Neural crest cell (in vitro differentiated cells): ENCODE measurements at regions not wholly inside any gene's neighbourhood (a gene's known extent, or its start where the extent isn't known, plus 50 kb on each side); places are given as distances from the start of the nearest gene placed in this dataset.

Experiments used
- DNase-seq: peaks from one replicate; pipeline ENCODE4 v3.0.0; 2021; ENCODE audit warnings: low read depth, mixed read lengths, low spot score
- H3K27ac Mint-ChIP-seq: one replicate; pipeline ENCODE4 v1.8.0; 2021; ENCODE audit warnings: mild to moderate bottlenecking, mixed read lengths; ENCODE audit not compliant: unreplicated experiment
- H3K27me3 Mint-ChIP-seq: 2 replicates; pipeline ENCODE4 v1.8.0; 2021; ENCODE audit warnings: low read depth, mild to moderate bottlenecking, mixed read lengths
- H3K36me3 Mint-ChIP-seq: 2 replicates; pipeline ENCODE4 v1.8.0; 2021; ENCODE audit warnings: low read depth, mild to moderate bottlenecking, mixed read lengths
- H3K4me1 Mint-ChIP-seq: 2 replicates; pipeline ENCODE4 v1.8.0; 2021; ENCODE audit warnings: mixed read lengths
- H3K4me3 Mint-ChIP-seq: one replicate; pipeline ENCODE4 v1.8.0; 2021; ENCODE audit warnings: mild to moderate bottlenecking, mixed read lengths
- H3K9me3 Mint-ChIP-seq: 2 replicates; pipeline ENCODE4 v1.8.0; 2021; ENCODE audit warnings: mixed read lengths
- TF ChIP-seq, protein P1 (sequence below): fragments of 200-600 bp; sonication (generic); conservative IDR thresholded peaks from 2 replicates; pipeline ENCODE4 v1.5.0; 2021; ENCODE audit warnings: antibody characterized with exemption, mild to moderate bottlenecking

DNA sequence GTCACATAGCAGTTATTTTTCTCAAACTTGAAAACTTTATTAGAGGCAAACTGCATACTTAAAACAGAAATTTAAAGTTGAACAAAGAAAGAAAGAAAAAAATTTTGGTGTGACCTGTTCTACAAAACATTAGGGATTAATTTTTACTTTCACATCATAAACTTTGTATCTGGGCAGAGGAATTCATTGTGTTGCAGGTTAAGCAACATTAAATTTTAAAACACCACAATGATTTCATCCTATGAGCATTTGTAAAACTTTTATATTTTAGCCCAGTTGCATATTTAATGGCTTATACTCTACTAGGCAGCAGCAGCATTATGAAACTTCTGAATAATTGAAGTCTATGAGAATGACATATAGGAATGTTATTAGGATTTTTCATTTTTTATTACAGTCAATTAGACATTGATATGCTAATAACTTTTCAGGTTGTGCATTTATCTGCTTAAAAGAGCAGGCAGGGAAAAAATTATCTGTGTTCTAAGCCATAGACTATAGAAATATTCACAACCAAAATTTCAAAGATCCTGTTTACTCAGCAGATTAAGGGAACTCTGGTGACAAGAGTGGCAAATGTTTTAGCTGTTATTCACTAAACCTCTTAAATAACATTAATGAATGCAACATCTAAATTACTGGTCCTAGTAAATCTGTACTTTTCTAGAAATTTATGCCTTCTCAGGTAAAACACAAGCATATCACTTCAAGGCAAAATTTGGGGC is 1088.5 kb upstream of the CDH6 start:
- Mint-ChIP-seq H3K36me3 (no peaks in the 10 kb centered on the region), H3K9me3 (no peaks in the 10 kb centered on the region), H3K27ac (no peak overlapping the region), H3K4me3 (no peak overlapping the region), H3K27me3 (no peaks in the 10 kb centered on the region), H3K4me1 (peaks cover 3% of the 10 kb centered on the region)
- no peak for DNase-seq
- TF ChIP-seq, protein P1, sequence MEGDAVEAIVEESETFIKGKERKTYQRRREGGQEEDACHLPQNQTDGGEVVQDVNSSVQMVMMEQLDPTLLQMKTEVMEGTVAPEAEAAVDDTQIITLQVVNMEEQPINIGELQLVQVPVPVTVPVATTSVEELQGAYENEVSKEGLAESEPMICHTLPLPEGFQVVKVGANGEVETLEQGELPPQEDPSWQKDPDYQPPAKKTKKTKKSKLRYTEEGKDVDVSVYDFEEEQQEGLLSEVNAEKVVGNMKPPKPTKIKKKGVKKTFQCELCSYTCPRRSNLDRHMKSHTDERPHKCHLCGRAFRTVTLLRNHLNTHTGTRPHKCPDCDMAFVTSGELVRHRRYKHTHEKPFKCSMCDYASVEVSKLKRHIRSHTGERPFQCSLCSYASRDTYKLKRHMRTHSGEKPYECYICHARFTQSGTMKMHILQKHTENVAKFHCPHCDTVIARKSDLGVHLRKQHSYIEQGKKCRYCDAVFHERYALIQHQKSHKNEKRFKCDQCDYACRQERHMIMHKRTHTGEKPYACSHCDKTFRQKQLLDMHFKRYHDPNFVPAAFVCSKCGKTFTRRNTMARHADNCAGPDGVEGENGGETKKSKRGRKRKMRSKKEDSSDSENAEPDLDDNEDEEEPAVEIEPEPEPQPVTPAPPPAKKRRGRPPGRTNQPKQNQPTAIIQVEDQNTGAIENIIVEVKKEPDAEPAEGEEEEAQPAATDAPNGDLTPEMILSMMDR: no peak

GRCh38 chr5:30103452-30104202 is 1089.9 kb upstream of the CDH6 start:
- no peaks in the 10 kb centered on the region for H3K36me3 Mint-ChIP-seq
- no peaks in the 10 kb centered on the region for H3K9me3 Mint-ChIP-seq
- H3K27me3 Mint-ChIP-seq: no peaks in the 10 kb centered on the region
- DNase-seq: no peak
- no peak overlapping the region for H3K4me3 Mint-ChIP-seq
- peaks cover 7% of the 10 kb centered on the region for H3K4me1 Mint-ChIP-seq
- TF ChIP-seq, protein P1: no peak
- no peak overlapping the region for H3K27ac Mint-ChIP-seq

DNA sequence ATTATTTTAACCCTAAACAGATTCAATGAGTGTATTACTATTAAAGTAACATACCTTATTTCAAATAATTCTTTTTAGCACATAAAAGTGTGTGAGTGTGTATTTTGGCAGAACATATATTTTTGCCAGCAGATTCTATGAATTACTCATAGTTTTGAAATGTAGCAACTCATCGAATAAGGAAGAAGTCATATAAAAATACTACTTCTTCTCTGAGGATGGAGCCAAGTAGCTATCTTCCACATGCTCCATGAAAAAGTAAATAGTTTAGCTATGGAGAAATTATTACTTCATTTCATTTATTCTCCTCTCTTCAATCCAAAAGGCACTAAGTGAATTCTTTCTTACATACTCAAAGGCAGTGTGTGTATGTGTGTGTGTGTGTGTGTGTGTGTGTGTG is 1090.4 kb upstream of the CDH6 start:
- DNase-seq: no peak
- TF ChIP-seq, protein P1: no peak
- Mint-ChIP-seq H3K4me3 (no peak overlapping the region), H3K36me3 (no peaks in the 10 kb centered on the region), H3K4me1 (peaks cover 7% of the 10 kb centered on the region), H3K9me3 (no peaks in the 10 kb centered on the region), H3K27me3 (no peaks in the 10 kb centered on the region), H3K27ac (no peak overlapping the region)

DNA sequence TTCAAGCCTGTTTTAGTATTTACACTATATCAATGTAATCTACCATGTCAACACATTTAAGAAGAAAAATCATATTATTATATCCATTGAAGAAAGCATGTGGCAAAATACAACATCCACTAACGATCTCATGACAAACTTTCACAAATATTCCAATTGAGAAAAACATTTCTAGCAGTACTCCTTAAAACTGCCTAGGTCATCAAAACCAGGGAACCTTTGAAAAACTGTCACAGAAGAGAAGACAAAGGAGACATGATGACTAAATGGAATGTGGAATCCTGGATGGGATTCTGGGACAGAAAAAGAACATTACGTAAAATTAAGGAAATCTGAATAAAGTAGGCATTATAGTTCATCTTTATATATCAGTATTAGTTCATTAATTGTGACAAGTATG is 1091.3 kb upstream of the CDH6 start:
- no peak for DNase-seq
- Mint-ChIP-seq H3K4me1 (peaks cover 7% of the 10 kb centered on the region), H3K9me3 (no peaks in the 10 kb centered on the region), H3K27me3 (no peaks in the 10 kb centered on the region), H3K36me3 (no peaks in the 10 kb centered on the region), H3K4me3 (no peak overlapping the region), H3K27ac (no peak overlapping the region)
- TF ChIP-seq, protein P1: no peak

DNA sequence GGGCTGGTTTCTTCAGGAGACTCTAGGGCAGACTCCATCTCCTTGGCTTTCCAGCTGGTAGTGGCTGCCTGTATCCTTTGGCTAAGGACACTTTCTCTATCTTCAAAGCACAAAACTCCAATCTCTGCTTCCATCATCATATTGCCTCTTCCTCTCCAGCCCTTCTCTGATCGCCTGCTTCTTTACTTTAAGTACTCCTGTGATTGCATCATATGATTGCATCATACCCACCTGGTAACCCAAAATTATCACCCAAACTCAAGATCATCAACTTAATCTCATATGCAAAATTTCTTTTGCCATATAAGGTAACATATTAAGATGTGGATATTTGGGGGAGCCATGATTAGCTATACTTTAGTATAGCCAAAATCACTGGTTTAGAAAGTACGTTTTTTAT is 1092.6 kb upstream of the CDH6 start:
- TF ChIP-seq, protein P1: no peak
- no peak overlapping the region for H3K27ac Mint-ChIP-seq
- H3K4me3 Mint-ChIP-seq: no peak overlapping the region
- peaks cover 7% of the 10 kb centered on the region for H3K4me1 Mint-ChIP-seq
- no peaks in the 10 kb centered on the region for H3K9me3 Mint-ChIP-seq
- no peaks in the 10 kb centered on the region for H3K27me3 Mint-ChIP-seq
- no peak for DNase-seq
- H3K36me3 Mint-ChIP-seq: no peaks in the 10 kb centered on the region
